Nephron progenitor cell (in vitro differentiated cells): ENCODE measurements at regions not wholly inside any gene's neighbourhood (a gene's known extent, or its start where the extent isn't known, plus 50 kb on each side); places are given as distances from the start of the nearest gene placed in this dataset.

Source experiments
- DNase-seq: peaks from one replicate; pipeline ENCODE4 v3.0.0; 2021
- H3K27ac Mint-ChIP-seq: 2 replicates; pipeline ENCODE4 v1.8.0; 2021; ENCODE audit warnings: mild to moderate bottlenecking, moderate library complexity, mixed read lengths
- H3K27me3 Mint-ChIP-seq: 2 replicates; pipeline ENCODE4 v1.8.0; 2021; ENCODE audit warnings: mild to moderate bottlenecking, low read depth, mixed read lengths; ENCODE audit not compliant: poor library complexity
- H3K36me3 Mint-ChIP-seq: 2 replicates; pipeline ENCODE4 v1.8.0; 2021; ENCODE audit warnings: low read depth, mixed read lengths
- H3K4me1 Mint-ChIP-seq: 2 replicates; pipeline ENCODE4 v1.8.0; 2021; ENCODE audit warnings: mixed read lengths
- H3K4me3 Mint-ChIP-seq: 2 replicates; pipeline ENCODE4 v1.8.0; 2021; ENCODE audit warnings: mild to moderate bottlenecking, moderate library complexity, mixed read lengths
- H3K9me3 Mint-ChIP-seq: 2 replicates; pipeline ENCODE4 v1.8.0; 2021; ENCODE audit warnings: mild to moderate bottlenecking, moderate library complexity, mixed read lengths
- CTCF ChIP-seq: fragments of 200-600 bp; sonication (generic); IDR thresholded peaks from 2 replicates; pipeline ENCODE4 v1.5.0; 2021; ENCODE audit warnings: antibody characterized with exemption

GRCh38 chr16:80355335-80355734 is 185.5 kb upstream of the DYNLRB2 start:
- peaks cover 6% of the 10 kb centered on the region for H3K9me3 Mint-ChIP-seq

GRCh38 chr16:80350061-80350460 is 190.7 kb upstream of the DYNLRB2 start:
- peaks cover 11% of the 10 kb centered on the region for H3K27me3 Mint-ChIP-seq

More at GRCh38 chr16:80355335-80355734, 185.5 kb upstream of the DYNLRB2 start:
- no peak for TF ChIP-seq CTCF
- H3K4me1 Mint-ChIP-seq = no peaks in the 10 kb centered on the region
- H3K4me3 Mint-ChIP-seq = no peak overlapping the region
- no peaks in the 10 kb centered on the region for H3K36me3 Mint-ChIP-seq
- H3K27me3 Mint-ChIP-seq = peaks cover 15% of the 10 kb centered on the region
- no peak for DNase-seq
- no peak overlapping the region for H3K27ac Mint-ChIP-seq

GRCh38 chr16:80347900-80348299 is 192.9 kb upstream of the DYNLRB2 start:
- Mint-ChIP-seq H3K27me3 (peaks cover 10% of the 10 kb centered on the region), H3K4me1 (peaks cover 6% of the 10 kb centered on the region), H3K9me3 (peaks cover 6% of the 10 kb centered on the region), H3K27ac (no peak overlapping the region), H3K36me3 (no peaks in the 10 kb centered on the region), H3K4me3 (no peak overlapping the region)
- no peak for TF ChIP-seq CTCF
- DNase-seq = no peak

More at GRCh38 chr16:80350061-80350460, 190.7 kb upstream of the DYNLRB2 start:
- Mint-ChIP-seq H3K27ac (no peak overlapping the region), H3K9me3 (peaks cover 6% of the 10 kb centered on the region), H3K4me3 (no peak overlapping the region), H3K36me3 (no peaks in the 10 kb centered on the region), H3K4me1 (peaks cover 6% of the 10 kb centered on the region)
- no peak for DNase-seq
- no peak for TF ChIP-seq CTCF

- H3K4me1 Mint-ChIP-seq = peaks cover 6% of the 10 kb centered on the region
- peaks cover 12% of the 10 kb centered on the region for H3K27me3 Mint-ChIP-seq
- H3K27ac Mint-ChIP-seq = no peak overlapping the region
- TF ChIP-seq CTCF = no peak
- H3K9me3 Mint-ChIP-seq = peaks cover 2% of the 10 kb centered on the region
- no peaks in the 10 kb centered on the region for H3K36me3 Mint-ChIP-seq
- no peak overlapping the region for H3K4me3 Mint-ChIP-seq
- no peak for DNase-seq
Measured at GRCh38 chr16:80347002-80347401, 193.8 kb upstream of the DYNLRB2 start.

- no peak overlapping the region for H3K4me3 Mint-ChIP-seq
- H3K27ac Mint-ChIP-seq = no peak overlapping the region
- H3K27me3 Mint-ChIP-seq = peaks cover 15% of the 10 kb centered on the region
- H3K9me3 Mint-ChIP-seq = no peaks in the 10 kb centered on the region
- H3K36me3 Mint-ChIP-seq = no peaks in the 10 kb centered on the region
- H3K4me1 Mint-ChIP-seq = peaks cover 12% of the 10 kb centered on the region
- no peak for TF ChIP-seq CTCF
- DNase-seq = no peak
Measured at GRCh38 chr16:80346111-80346632, 194.6 kb upstream of the DYNLRB2 start.

- no peaks in the 10 kb centered on the region for H3K36me3 Mint-ChIP-seq
Measured at GRCh38 chr16:80345701-80346100, 195.1 kb upstream of the DYNLRB2 start.

More at GRCh38 chr16:80345701-80346100, 195.1 kb upstream of the DYNLRB2 start:
- H3K27me3 Mint-ChIP-seq = peaks cover 17% of the 10 kb centered on the region
- no peak overlapping the region for H3K27ac Mint-ChIP-seq
- no peaks in the 10 kb centered on the region for H3K9me3 Mint-ChIP-seq
- no peak overlapping the region for H3K4me3 Mint-ChIP-seq
- TF ChIP-seq CTCF = no peak
- DNase-seq = no peak
- peaks cover 16% of the 10 kb centered on the region for H3K4me1 Mint-ChIP-seq
